ENCODE measurements at regions not wholly inside any gene's neighbourhood (a gene's known extent, or its start where the extent isn't known, plus 50 kb on each side); places are given as distances from the start of the nearest gene placed in this dataset.

DNA sequence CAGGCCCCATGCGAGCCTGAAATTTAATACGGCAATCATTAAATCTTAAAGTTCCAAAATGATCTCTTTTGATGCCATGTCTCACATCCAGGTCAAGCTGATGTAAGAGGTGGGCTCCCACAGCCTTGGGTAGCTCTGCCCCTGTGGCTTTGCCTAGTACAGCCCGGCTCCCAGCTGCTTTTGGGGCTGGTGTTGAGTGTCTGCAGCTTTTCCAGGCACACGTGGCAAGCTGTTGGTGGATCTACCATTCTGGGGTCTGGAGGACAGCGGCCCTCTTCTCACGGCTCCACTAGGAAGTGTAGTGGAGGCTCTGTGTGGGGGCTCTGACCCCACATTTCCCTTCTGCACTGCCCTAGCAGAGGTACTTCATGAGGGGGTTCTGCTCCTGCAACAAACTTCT is 588.9 kb downstream of the CENPC start:
- no peak for DNase-seq
- TF ChIP-seq, protein P1, sequence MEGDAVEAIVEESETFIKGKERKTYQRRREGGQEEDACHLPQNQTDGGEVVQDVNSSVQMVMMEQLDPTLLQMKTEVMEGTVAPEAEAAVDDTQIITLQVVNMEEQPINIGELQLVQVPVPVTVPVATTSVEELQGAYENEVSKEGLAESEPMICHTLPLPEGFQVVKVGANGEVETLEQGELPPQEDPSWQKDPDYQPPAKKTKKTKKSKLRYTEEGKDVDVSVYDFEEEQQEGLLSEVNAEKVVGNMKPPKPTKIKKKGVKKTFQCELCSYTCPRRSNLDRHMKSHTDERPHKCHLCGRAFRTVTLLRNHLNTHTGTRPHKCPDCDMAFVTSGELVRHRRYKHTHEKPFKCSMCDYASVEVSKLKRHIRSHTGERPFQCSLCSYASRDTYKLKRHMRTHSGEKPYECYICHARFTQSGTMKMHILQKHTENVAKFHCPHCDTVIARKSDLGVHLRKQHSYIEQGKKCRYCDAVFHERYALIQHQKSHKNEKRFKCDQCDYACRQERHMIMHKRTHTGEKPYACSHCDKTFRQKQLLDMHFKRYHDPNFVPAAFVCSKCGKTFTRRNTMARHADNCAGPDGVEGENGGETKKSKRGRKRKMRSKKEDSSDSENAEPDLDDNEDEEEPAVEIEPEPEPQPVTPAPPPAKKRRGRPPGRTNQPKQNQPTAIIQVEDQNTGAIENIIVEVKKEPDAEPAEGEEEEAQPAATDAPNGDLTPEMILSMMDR (IDR thresholded peaks at IDR 0.05): no peak
- H3K4me1 ChIP-seq: no peaks in the 10 kb centered on the region
- no peak overlapping the region for H3K4me3 ChIP-seq
- no peak for ATAC-seq
- no peaks in the 10 kb centered on the region for H3K27me3 ChIP-seq
- no peak overlapping the region for H3K27ac ChIP-seq
- no peaks in the 10 kb centered on the region for H3K36me3 ChIP-seq
- H3K9me3 ChIP-seq: peaks cover 0 to 5% (median 0%) of the 10 kb centered on the region in 11 donors
- 88 to 89% methylated on average over 6 of the region's 6 CpGs for WGBS, 2 donors
- intact Hi-C loops (cut with DNase I): no loop called here

DNA sequence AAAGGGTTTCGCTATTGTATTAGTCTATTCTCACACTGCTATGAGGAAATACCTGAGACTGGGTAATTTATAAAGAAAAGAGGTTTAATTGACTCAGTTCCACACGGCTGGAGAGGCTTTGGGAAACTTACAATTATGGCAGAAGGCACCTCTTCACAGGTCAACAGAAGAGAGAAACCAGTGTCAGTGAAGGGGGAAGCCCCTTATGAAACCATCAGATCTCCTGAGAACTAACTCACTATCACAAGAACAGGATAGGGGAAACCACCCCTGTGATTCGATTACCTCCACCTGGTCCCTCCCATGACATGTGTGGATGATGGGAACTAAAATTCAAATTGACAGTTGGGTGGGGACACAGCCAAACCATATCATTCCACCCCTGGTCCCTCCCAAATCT is 589.5 kb downstream of the CENPC start:
- no peak overlapping the region for H3K27ac ChIP-seq
- TF ChIP-seq, protein P1 (IDR thresholded peaks at IDR 0.05): no peak

DNA sequence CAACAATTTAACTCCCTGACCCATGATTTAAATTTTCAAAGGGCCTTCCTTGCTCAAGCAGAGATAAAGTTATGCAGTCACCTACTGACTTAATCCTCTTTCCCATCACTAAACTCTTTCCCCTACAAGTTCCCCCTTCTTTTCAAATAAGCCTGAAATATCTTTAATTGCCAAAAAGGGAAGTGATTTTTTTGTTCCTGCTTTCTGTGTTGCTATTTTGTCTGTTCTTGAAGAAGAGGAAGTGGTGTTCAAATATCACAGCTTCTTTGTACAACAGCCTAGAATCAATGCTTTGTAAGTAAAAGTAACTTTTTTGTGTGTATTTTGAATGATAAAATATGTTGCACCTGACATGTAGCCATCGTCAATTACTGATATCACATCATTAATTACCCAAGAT is 595.9 kb downstream of the CENPC start:
- intact Hi-C loops (cut with DNase I): no loop called here
- ATAC-seq (no peak), DNase-seq (no peak)
- Histone ChIP-seq H3K4me1 (no peaks in the 10 kb centered on the region), H3K36me3 (no peaks in the 10 kb centered on the region), H3K27me3 (no peaks in the 10 kb centered on the region), H3K4me3 (no peak overlapping the region), H3K9me3 (no peaks in the 10 kb centered on the region), H3K27ac (no peak overlapping the region)
- WGBS, 2 donors: 43 to 62% methylated on average over 1 of the region's 1 CpG
- TF ChIP-seq, protein P1 (IDR thresholded peaks at IDR 0.05): no peak

More for the DNA sequence above, 589.5 kb downstream of the CENPC start:
- Histone ChIP-seq H3K27me3 (no peaks in the 10 kb centered on the region), H3K4me3 (no peak overlapping the region), H3K36me3 (no peaks in the 10 kb centered on the region), H3K9me3 (peaks cover 0 to 5% (median 0%) of the 10 kb centered on the region in 11 donors), H3K4me1 (no peaks in the 10 kb centered on the region)
- ATAC-seq (no peak), DNase-seq (no peak)
- WGBS, 2 donors: 83 to 85% methylated on average over 3 of the region's 3 CpGs
- intact Hi-C loops (cut with DNase I): no loop called here

DNA sequence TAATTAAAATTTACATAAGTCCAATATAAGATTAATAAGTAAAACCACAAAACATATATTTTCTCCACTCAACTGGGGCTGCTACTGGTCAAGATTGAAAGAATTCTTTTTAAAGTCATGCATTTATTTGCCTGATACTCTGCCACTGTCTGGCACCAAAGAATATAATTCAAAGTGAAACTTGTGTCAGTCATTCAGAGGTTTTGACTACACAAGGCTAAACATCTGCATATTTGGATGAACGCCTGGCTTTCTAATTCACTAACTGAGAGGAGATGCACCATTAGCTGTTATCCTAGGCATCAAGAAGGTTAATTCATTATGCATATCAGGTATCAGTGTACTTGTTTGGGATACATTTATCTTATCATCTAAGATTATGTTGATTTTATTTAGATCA is 598.5 kb downstream of the CENPC start:
- TF ChIP-seq, protein P1 (IDR thresholded peaks at IDR 0.05): no peak
- intact Hi-C loops (cut with DNase I): no loop called here
- ATAC-seq: no peak
- Histone ChIP-seq H3K27ac (no peak overlapping the region), H3K9me3 (no peaks in the 10 kb centered on the region), H3K4me3 (no peak overlapping the region), H3K36me3 (no peaks in the 10 kb centered on the region), H3K4me1 (no peaks in the 10 kb centered on the region), H3K27me3 (no peaks in the 10 kb centered on the region)
- no peak for DNase-seq
- WGBS, 2 donors: 80 to 93% methylated on average over 1 of the region's 1 CpG

Data from heart right ventricle (tissue), 16 donors.